ENCODE measurements at regions not wholly inside any gene's neighbourhood (a gene's known extent, or its start where the extent isn't known, plus 50 kb on each side); places are given as distances from the start of the nearest gene placed in this dataset.

- ChIA-PET POLR2A (no interaction called here), CTCF (no interaction called here), RAD21 (ENCODE audit: low non-redundant PET in 1 of 2, low total read pairs in 2 of 2, uncharacterized antibody in 2 of 2, unreplicated experiment in 2 of 2) (no interaction called here)
- no peak overlapping the region for H2AFZ ChIP-seq (ENCODE audit: low read depth, low read length, poor library complexity, severe bottlenecking)
- DNase-seq (ENCODE audit: low read depth, low spot score): no peak
- no peaks in the 10 kb centered on the region for H3K4me1 ChIP-seq (ENCODE audit: control insufficient read depth in 1 of 2, insufficient read depth in 2 of 2, low read length in 2 of 2)
- no peak overlapping the region for H3K4me3 ChIP-seq (replicated peaks in 1 of 2; ENCODE audit: low read depth in 1 of 2, low read length in 2 of 2)
- no peaks in the 10 kb centered on the region for H3K9me3 ChIP-seq (ENCODE audit: control insufficient read depth in 1 of 2, insufficient read depth in 1 of 2, low read depth in 1 of 2, low read length in 2 of 2)
- no peak overlapping the region for H3K27ac ChIP-seq (ENCODE audit: low read depth, low read length)
- intact Hi-C loops (cut with micrococcal nuclease): no loop called here
- no peaks in the 10 kb centered on the region for H3K27me3 ChIP-seq (ENCODE audit: insufficient read depth, low read length)
- no peak for ATAC-seq
- no peaks in the 10 kb centered on the region for H4K20me1 ChIP-seq (ENCODE audit: insufficient read depth)
- no peaks in the 10 kb centered on the region for H3K9me2 ChIP-seq (ENCODE audit: insufficient read depth)
- no peak overlapping the region for H3K4me2 ChIP-seq (ENCODE audit: low read length)
- H3K9ac ChIP-seq (ENCODE audit: low read length): no peak overlapping the region
- TF ChIP-seq SP1 (IDR thresholded peaks at IDR 0.05; ENCODE audit: low read depth) (no peak), CTCF (IDR thresholded peaks at IDR 0.05 in 2 of 3, conservative IDR thresholded peaks at IDR 0.05 in 1 of 3; ENCODE audit: borderline replicate concordance in 1 of 3, insufficient read depth in 1 of 3, low read depth in 2 of 3, low read length in 2 of 3) (no peak), EZH2 (IDR thresholded peaks at IDR 0.05) (no peak), REST (IDR thresholded peaks at IDR 0.05; ENCODE audit: low read depth) (no peak), SRF (IDR thresholded peaks at IDR 0.05; ENCODE audit: low read depth) (no peak), MAX (IDR thresholded peaks at IDR 0.05) (no peak), EZH2phosphoT487 (IDR thresholded peaks at IDR 0.05; ENCODE audit: borderline replicate concordance) (no peak), ATF3 (IDR thresholded peaks at IDR 0.05) (no peak), ZNF274 (IDR thresholded peaks at IDR 0.05; ENCODE audit: low read depth, low read length) (no peak), POLR2A (IDR thresholded peaks at IDR 0.05; ENCODE audit: borderline replicate concordance, extremely low read depth, insufficient read depth, insufficient read length) (no peak)
- no peaks in the 10 kb centered on the region for H3K36me3 ChIP-seq (ENCODE audit: control insufficient read depth in 1 of 2, insufficient read depth in 2 of 2, low read length in 2 of 2)
- H3K79me2 ChIP-seq (ENCODE audit: insufficient read depth, low read length): no peaks in the 10 kb centered on the region
- no TSS peak for BruUV-seq (replicated peaks)
Observed at GRCh38 chr1:234553240-234554188, 56.5 kb downstream of the IRF2BP2 start.
